Stimulated activated CD4-positive, alpha-beta T cell treated with anti-CD3 and anti-CD28 coated beads, Interleukin-4, amount 100 ng/mL, for 48 hours (primary cell): ENCODE measurements at regions not wholly inside any gene's neighbourhood (a gene's known extent, or its start where the extent isn't known, plus 50 kb on each side); places are given as distances from the start of the nearest gene placed in this dataset.
"Not testable (repeated sequence)": the region's sequence is repeated elsewhere in the genome, so short reads cannot be mapped to it uniquely, and the experiment has no call there.

Experiments used
- DNase-seq, 2 donors: peaks; one replicate each; pipeline ENCODE4 v3.0.0-alpha.2; 2020; ENCODE audit warnings: low read depth in 2 of 2

- no peak for DNase-seq
These were observed 1137.7 kb downstream of the EPHA7 start for GRCh38 chr6:92281571-92282076.

- no peak for DNase-seq
These were observed 1144.2 kb downstream of the EPHA7 start for GRCh38 chr6:92275150-92275549.

GRCh38 chr6:92274588-92274987 lies 1144.8 kb downstream of the EPHA7 start:
- no peak for DNase-seq

DNA sequence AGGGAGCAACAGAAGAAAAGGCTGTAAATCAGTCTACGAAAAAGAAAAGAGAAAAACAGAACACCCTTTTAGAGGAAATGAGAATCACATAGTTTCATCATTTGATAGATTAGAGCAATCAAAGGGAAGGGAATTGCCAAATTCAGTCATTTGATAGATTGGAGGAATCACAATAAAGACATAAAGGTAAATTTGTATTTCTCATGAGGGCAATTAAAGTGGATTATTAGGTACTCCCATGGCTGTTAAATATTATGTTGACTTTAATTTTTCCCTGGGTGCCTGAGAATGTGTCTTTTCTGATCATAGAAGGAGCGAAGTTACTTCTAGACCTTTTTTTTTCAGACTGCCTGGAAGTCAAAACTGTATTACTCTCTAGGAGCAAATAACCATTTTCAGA lies 1145.7 kb downstream of the EPHA7 start:
- DNase-seq = no peak

DNA sequence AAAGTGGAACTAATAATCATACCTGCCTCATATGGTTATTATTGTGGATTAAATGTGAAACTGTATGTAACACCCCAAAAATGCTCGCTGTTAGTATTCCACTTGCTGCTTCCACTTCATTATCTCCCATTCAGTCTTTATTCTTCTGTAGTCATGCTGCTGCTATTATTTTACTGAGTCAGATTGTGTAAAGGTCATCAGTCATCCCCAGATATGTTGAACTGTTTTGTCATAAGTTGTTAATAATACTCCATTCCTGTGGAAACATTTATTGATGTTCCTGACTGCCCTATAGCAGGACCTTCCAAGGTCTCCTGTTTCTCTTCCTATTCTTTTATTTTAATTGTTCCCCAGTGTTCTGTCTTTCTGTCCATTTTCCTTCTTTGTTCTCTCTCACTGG lies 1148.3 kb downstream of the EPHA7 start:
- DNase-seq = no peak

DNA sequence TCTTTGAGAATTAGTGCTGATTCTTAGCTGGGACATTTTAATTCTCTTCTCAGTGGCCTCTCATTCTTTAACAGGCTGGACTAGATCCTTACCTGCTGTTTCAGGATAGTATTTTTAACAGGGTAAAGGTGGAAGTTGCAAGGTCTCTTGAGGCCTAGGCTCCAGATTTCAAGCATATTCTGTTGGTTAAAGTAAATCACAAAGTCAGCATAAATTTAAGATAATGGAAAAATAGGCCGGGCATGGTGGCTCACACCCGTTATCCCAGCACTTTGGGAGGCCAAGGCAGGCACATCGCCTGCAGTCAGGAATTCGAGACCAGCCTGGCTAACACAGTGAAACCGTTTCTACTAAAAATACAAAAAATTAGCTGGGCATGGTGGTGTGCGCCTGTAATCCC lies 1149.0 kb downstream of the EPHA7 start:
- DNase-seq = no peak

GRCh38 chr6:92267335-92267734 lies 1152.0 kb downstream of the EPHA7 start:
- no peak for DNase-seq

DNA sequence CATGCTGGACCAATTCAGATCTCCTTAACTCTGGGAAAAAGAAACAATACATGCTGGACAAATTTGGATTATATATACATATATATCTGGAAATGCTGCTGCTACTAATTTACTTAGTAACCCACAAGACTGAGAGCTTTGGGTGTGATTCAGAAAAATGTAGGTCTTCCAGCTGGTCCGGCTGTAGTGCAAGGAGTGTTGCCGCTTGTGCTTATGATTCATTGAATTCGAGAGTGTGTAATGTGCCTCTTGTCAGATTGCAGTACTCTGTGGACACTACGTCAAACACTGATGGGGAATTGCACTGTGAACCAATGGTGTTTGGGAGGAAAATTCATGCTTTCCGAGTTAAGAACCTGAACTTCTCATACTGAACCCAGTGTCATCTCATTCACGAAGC lies 1155.5 kb downstream of the EPHA7 start:
- DNase-seq = no peak

- DNase-seq = no peak
These were observed 1160.2 kb downstream of the EPHA7 start for GRCh38 chr6:92259171-92259570.

DNA sequence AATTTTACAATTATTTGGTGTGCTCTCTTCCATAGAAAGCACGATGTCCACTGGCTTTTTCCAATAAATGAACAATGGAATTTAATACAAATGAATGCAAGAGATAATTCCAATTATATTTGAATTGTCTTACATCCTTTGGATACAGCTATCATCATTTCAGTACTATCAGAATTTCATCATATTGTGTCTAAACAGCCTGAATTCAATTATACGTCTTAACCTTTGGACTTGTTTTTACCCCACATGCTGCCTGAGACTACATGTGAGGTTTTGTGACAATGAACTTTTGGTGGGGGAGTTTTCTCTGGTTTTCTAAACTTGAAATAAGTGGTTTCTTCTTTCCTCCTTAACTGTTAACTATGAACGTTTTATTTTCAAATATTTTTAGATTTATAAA lies 1176.0 kb downstream of the EPHA7 start:
- no peak for DNase-seq

GRCh38 chr6:92231171-92231701 lies 1188.1 kb downstream of the EPHA7 start:
- DNase-seq = no peak

DNA sequence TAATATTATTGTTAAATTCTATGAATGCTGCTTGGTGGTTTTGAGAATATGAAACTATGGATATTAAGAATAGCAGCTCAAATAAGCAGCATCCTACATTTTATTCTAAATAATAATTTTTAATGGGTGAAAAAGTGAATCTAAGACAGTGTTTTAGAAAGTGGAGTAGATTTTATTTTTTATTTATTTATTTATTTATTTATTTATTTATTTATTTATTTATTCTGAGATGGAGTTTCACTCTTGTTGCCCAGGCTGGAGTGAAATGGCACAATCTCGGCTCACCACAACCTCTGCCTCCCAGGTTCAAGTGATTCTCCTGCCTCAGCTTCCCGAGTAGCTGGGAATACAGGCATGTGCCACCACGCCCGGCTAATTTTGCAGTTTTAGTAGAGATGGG lies 1199.4 kb downstream of the EPHA7 start:
- not testable (repeated sequence) for DNase-seq

- DNase-seq = no peak
These were observed 1202.6 kb downstream of the EPHA7 start for GRCh38 chr6:92216717-92217116.

GRCh38 chr6:92201618-92202017 lies 1217.7 kb downstream of the EPHA7 start:
- no peak for DNase-seq

DNA sequence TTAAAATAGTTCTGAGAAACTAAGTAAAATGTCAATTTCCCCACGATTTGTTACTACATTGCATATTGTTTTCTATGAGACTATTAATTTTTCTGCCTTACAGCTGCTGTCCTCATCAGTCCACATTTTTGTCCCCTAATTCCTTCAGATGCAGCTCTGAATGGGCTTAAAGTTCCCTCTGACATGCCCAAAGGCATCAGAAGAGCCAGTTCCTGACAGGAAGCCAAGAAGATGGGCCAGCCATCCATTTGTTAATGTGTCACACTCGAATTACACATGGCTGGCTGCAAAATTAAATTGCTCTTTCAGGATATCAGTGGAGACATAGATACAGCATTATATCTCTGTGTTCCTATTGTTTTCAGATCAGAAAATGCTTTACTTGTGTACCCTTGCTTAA lies 1223.0 kb downstream of the EPHA7 start:
- DNase-seq = no peak

DNA sequence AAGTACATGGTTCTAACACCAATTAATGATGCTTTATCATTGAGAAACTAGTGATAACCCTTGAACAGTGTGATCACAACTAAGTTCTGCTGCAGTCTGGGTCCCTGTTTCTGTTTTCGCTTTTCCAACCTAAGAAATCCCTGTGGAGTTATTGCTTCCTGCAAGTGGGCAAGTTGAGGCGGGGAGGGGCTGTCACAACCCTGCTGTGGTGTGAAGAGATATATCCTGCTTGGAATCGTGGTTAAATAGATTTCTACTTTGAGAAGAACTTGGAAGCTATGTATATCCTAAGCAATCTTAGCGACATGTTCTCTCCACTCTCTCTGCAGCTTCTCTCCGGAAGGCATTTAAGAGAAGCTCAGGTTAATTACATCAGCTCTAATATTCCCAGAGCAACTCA lies 1223.6 kb downstream of the EPHA7 start:
- no peak for DNase-seq

DNA sequence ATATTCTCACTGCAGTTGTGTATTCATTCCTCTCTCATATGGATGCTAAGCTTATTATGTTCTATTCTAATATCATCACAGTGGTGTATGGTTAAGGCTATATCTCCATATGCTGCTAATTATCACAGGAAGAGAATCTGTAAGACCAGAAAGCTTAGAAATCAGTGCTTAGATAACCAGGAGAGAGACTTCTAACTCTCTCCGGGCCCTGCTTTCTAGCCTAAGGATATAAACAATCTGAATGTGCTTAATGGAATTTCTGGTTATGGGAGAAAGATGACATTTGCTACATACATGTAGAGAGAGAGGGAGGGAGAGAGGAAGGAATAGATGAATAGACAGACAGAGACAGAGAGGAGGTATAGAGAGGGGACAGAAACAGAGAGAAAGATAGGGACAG lies 1231.3 kb downstream of the EPHA7 start:
- no peak for DNase-seq

DNA sequence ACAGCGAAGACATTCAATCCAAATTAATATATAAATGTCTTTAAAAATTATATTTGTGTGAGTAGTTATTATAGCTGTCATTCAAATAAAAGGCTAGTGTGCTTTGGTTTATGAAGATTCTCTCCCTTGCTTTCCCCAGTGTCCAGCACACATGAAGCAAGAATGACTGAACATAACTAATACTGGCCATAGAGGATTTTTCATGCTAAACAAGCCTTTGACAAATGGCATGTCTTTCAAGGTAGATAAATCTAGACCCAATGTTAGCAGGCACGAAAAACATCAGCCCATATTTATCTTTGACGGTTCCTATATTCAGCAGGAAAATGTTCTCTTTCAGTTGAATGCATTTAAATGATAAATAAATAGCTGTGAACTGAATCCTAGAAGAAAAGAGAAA lies 1234.4 kb downstream of the EPHA7 start:
- DNase-seq = no peak

- no peak for DNase-seq
These were observed 1238.0 kb downstream of the EPHA7 start for GRCh38 chr6:92181347-92181746.

GRCh38 chr6:92180090-92180489 lies 1239.3 kb downstream of the EPHA7 start:
- DNase-seq = no peak

DNA sequence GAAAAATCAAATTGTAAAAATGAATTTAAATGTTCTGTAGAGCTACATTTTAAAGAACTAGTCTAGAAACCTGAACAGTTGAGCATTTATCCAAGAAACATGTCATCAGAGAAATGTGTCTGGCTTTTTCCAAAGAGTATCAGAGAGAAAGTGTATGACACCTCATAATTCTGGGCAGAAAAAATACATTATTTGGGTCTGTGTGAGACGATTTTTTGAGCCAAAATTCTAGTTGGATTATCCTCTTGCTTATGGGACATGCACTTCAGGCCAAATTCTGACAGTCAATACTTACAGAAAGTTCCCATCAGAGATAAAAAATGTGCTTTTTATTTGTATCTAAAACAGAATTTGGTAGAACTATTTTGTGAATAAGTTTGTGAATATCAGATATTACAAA lies 1242.7 kb downstream of the EPHA7 start:
- DNase-seq = no peak

GRCh38 chr6:92174398-92175073 lies 1244.8 kb downstream of the EPHA7 start:
- no peak for DNase-seq

DNA sequence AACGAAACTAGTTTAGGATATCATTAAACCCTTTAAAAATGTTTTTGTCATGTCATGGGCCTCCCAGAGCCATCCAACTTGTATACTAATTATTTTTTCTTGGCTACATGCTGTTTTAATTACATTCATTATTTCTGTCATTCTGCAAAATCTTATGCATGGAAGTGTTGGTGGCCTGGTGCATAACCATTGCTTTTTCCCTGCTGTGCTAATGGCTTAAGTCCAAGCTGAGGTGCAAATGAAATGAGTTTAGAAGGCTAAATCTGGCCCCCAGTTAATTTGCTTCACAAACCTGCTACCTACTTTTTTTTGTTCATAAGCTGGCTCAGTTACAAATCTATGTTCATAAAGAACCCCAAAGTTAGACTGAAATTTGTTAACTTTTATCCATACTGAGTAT lies 1249.9 kb downstream of the EPHA7 start:
- no peak for DNase-seq

- DNase-seq = no peak
These were observed 1252.7 kb downstream of the EPHA7 start for GRCh38 chr6:92166666-92167065.
